ENCODE measurements at regions not wholly inside any gene's neighbourhood (a gene's known extent, or its start where the extent isn't known, plus 50 kb on each side); places are given as distances from the start of the nearest gene placed in this dataset.

DNA sequence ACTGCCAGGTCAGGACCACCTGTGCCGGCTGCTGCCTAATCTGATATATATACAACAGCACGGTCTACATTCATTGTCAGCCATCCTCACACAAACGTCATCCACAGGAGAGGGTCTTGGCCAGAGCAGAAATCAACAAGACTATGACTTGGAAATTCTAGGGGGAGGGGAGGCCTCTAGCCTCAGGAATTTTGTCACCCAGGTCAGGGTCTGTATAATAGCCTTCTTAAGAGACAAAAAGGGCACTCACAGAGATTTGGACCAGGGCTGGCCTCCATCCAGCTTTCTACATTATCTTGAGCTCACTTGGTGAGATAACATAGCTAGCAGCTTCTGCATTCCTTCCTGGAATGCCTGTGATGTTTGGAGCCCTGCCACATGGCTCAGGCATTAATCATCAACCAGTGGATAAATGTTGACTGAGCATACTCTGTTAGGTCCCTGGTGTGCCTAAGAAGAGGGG is 50.4 kb upstream of the CTIF start:
- H3K27ac ChIP-seq (ENCODE audit: low read length) = no peak overlapping the region
- H3K27me3 ChIP-seq (ENCODE audit: control insufficient read depth, insufficient read depth, low read length) = no peaks in the 10 kb centered on the region
- WGBS (ENCODE audit: insufficient coverage, insufficient read length) = no CpG with 5 or more reads among the region's 3 CpGs
- DNase-seq (ENCODE audit: low read depth, low spot score) = no peak
- no peak overlapping the region for H3K4me3 ChIP-seq (ENCODE audit: low read length)
- no peaks in the 10 kb centered on the region for H3K9me3 ChIP-seq (ENCODE audit: control insufficient read depth, insufficient read depth, low read length)
- no peaks in the 10 kb centered on the region for H3K4me1 ChIP-seq (ENCODE audit: control insufficient read depth, insufficient read depth, low read length)
- no peaks in the 10 kb centered on the region for H3K36me3 ChIP-seq (ENCODE audit: control insufficient read depth, insufficient read depth, low read length)

DNA sequence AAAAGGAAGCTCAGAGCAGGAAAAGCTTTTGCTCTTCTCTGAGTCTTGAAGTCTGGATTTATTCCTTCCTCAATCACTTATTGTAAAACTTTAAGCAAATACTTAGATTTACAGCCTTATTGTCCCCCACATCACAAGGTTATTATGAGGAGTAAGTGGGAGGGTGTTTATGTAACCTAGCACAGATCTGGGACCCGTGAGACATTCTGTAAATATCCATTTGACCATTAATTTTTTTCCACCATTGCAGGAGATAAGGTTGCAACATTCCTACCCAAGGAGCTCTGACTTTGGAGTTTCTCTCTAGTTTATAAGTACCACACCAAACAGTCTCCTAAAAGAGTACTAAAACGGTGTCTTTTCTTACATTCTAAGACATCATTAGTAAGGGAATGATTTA is 52.1 kb upstream of the CTIF start:
- H3K27ac ChIP-seq (ENCODE audit: low read length) = no peak overlapping the region
- H3K9me3 ChIP-seq (ENCODE audit: control insufficient read depth, insufficient read depth, low read length) = no peaks in the 10 kb centered on the region; the same call in 1 of the 2 replicates
- no peaks in the 10 kb centered on the region for H3K4me1 ChIP-seq (ENCODE audit: control insufficient read depth, insufficient read depth, low read length)
- WGBS (ENCODE audit: insufficient coverage, insufficient read length) = no CpG with 5 or more reads among the region's 2 CpGs
- H3K4me3 ChIP-seq (ENCODE audit: low read length) = no peak overlapping the region
- H3K27me3 ChIP-seq (ENCODE audit: control insufficient read depth, insufficient read depth, low read length) = no peaks in the 10 kb centered on the region
- no peak for DNase-seq (ENCODE audit: low read depth, low spot score)
- no peaks in the 10 kb centered on the region for H3K36me3 ChIP-seq (ENCODE audit: control insufficient read depth, insufficient read depth, low read length)

DNA sequence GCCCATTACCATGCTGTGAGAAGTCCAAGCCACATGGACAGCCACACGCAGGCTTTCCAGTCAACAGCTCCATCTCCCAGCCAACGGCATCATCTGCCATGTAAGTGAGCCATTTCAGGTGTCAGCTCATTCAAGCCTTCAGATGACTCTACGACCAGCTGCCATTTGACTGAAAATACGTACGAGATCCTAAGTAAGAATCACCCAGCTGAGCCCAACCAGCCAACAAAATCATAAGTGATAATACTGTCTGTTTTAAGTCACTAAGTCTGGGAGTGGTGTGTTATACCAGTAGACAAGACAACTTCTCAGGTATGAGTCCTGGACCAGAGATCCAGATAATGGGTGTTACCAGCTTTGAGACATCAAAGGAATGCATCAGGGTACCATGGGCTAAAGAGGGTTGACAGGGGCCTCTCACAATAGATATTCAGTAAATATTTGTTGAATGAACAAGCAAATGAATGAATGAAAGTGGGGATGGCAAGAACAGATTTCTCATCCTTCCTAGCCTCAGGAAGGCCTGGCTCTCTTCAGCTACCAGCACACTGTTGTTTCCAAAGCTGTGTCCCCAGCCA is 52.9 kb upstream of the CTIF start:
- H3K36me3 ChIP-seq (ENCODE audit: control insufficient read depth, insufficient read depth, low read length) = no peaks in the 10 kb centered on the region
- no peaks in the 10 kb centered on the region for H3K27me3 ChIP-seq (ENCODE audit: control insufficient read depth, insufficient read depth, low read length)
- H3K4me3 ChIP-seq (ENCODE audit: low read length) = no peak overlapping the region
- no peak for DNase-seq (ENCODE audit: low read depth, low spot score)
- H3K9me3 ChIP-seq (ENCODE audit: control insufficient read depth, insufficient read depth, low read length) = no peaks in the 10 kb centered on the region; the same call in 1 of the 2 replicates
- no peak overlapping the region for H3K27ac ChIP-seq (ENCODE audit: low read length)
- H3K4me1 ChIP-seq (ENCODE audit: control insufficient read depth, insufficient read depth, low read length) = no peaks in the 10 kb centered on the region
- no CpG with 5 or more reads among the region's 5 CpGs for WGBS (ENCODE audit: insufficient coverage, insufficient read length)

DNA sequence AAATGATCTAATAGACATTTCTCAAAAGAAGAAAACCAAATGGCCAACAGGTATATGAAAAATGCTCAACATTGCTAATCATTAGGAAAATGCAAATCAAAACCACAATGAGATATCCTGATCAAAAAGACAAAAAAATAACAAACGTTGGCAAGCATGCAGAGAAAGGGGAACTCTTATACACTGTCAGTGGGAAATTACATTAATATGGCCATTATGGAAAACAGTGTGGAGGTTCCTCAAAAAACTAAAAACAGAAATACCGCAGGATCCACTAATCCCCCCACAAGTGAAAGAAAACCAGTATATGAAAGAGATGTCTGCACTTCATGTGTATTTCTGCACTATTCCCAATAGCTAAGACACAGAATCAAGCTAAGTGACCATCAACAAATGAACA is 57.7 kb upstream of the CTIF start:
- Histone ChIP-seq H3K4me3 (ENCODE audit: low read length) (no peak overlapping the region), H3K27me3 (ENCODE audit: control insufficient read depth, insufficient read depth, low read length) (no peaks in the 10 kb centered on the region), H3K27ac (ENCODE audit: low read length) (no peak overlapping the region), H3K36me3 (ENCODE audit: control insufficient read depth, insufficient read depth, low read length) (no peaks in the 10 kb centered on the region), H3K9me3 (ENCODE audit: control insufficient read depth, insufficient read depth, low read length) (no peaks in the 10 kb centered on the region; the same call in 1 of the 2 replicates), H3K4me1 (ENCODE audit: control insufficient read depth, insufficient read depth, low read length) (no peaks in the 10 kb centered on the region)
- no peak for DNase-seq (ENCODE audit: low read depth, low spot score)
- no CpG with 5 or more reads among the region's 2 CpGs for WGBS (ENCODE audit: insufficient coverage, insufficient read length)

DNA sequence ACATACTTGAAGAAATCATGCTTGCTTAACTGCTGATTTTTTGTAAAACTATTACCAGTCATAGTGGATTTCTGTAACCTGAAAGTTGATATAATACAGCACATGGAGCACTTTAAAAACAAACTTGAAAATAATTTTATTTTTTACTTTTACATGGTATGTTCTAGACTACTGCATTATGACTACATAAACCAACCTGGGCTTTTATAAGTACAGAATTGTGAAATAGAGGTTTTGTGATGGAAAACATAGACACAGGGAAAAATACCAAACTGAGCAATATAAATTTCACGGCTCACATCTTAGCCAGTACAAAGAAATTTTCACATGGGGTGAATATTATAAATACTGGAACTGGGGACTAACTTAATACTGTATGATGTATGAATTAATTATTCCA is 59.3 kb upstream of the CTIF start:
- no peak overlapping the region for H3K4me3 ChIP-seq (ENCODE audit: low read length)
- DNase-seq (ENCODE audit: low read depth, low spot score) = no peak
- no peaks in the 10 kb centered on the region for H3K27me3 ChIP-seq (ENCODE audit: control insufficient read depth, insufficient read depth, low read length)
- H3K27ac ChIP-seq (ENCODE audit: low read length) = no peak overlapping the region
- no peaks in the 10 kb centered on the region for H3K4me1 ChIP-seq (ENCODE audit: control insufficient read depth, insufficient read depth, low read length)
- no CpG with 5 or more reads among the region's 1 CpG for WGBS (ENCODE audit: insufficient coverage, insufficient read length)
- H3K9me3 ChIP-seq (ENCODE audit: control insufficient read depth, insufficient read depth, low read length) = no peaks in the 10 kb centered on the region; the same call in 1 of the 2 replicates
- H3K36me3 ChIP-seq (ENCODE audit: control insufficient read depth, insufficient read depth, low read length) = no peaks in the 10 kb centered on the region

DNA sequence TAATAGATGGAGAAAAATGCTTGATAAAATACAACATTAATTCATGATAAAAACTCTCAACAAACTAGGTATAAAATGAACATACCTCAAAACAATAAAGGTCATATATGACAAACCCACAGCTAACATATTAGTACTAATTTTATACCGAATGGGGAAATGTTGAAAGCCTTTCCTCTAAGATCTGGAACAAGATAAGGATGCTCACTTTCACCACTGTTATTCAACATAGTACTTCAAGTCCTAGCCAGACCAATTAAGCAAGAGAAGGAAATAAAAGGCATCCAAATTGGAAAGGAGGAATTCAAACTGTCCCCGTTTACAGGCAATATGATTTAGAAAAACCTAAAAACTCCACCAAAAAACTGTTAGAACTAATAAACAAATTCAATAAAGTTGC is 61.5 kb upstream of the CTIF start:
- Histone ChIP-seq H3K36me3 (ENCODE audit: control insufficient read depth, insufficient read depth, low read length) (no peaks in the 10 kb centered on the region), H3K9me3 (ENCODE audit: control insufficient read depth, insufficient read depth, low read length) (no peaks in the 10 kb centered on the region), H3K4me3 (ENCODE audit: low read length) (no peak overlapping the region), H3K27me3 (ENCODE audit: control insufficient read depth, insufficient read depth, low read length) (no peaks in the 10 kb centered on the region), H3K4me1 (ENCODE audit: control insufficient read depth, insufficient read depth, low read length) (no peaks in the 10 kb centered on the region), H3K27ac (ENCODE audit: low read length) (no peak overlapping the region)
- DNase-seq (ENCODE audit: low read depth, low spot score) = no peak
- no CpG with 5 or more reads among the region's 2 CpGs for whole genome bisulfite sequencing (ENCODE audit: insufficient coverage, insufficient read length)

DNA sequence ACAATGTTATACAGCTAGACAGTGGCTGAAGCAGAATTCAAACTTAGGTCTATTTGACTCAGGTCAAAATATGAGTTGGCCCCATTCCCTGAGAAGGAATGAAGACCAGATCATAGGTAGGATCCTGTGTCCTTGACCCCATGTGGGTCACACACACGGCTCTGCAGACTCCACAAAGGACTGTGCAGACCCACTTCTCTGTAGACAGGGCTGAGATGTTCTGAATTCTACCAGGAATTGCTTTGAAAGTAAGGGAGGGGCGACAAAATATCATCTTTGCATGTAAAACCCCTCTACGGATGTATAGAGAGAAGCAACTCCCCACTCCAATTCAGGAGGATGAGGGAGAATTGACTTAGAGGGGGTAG is 62.3 kb upstream of the CTIF start:
- H3K4me3 ChIP-seq (ENCODE audit: low read length) = no peak overlapping the region
- WGBS (ENCODE audit: insufficient coverage, insufficient read length) = no CpG with 5 or more reads among the region's 3 CpGs
- no peaks in the 10 kb centered on the region for H3K27me3 ChIP-seq (ENCODE audit: control insufficient read depth, insufficient read depth, low read length)
- no peak for DNase-seq (ENCODE audit: low read depth, low spot score)
- no peaks in the 10 kb centered on the region for H3K36me3 ChIP-seq (ENCODE audit: control insufficient read depth, insufficient read depth, low read length)
- H3K27ac ChIP-seq (ENCODE audit: low read length) = no peak overlapping the region
- no peaks in the 10 kb centered on the region for H3K4me1 ChIP-seq (ENCODE audit: control insufficient read depth, insufficient read depth, low read length)
- H3K9me3 ChIP-seq (ENCODE audit: control insufficient read depth, insufficient read depth, low read length) = no peaks in the 10 kb centered on the region

DNA sequence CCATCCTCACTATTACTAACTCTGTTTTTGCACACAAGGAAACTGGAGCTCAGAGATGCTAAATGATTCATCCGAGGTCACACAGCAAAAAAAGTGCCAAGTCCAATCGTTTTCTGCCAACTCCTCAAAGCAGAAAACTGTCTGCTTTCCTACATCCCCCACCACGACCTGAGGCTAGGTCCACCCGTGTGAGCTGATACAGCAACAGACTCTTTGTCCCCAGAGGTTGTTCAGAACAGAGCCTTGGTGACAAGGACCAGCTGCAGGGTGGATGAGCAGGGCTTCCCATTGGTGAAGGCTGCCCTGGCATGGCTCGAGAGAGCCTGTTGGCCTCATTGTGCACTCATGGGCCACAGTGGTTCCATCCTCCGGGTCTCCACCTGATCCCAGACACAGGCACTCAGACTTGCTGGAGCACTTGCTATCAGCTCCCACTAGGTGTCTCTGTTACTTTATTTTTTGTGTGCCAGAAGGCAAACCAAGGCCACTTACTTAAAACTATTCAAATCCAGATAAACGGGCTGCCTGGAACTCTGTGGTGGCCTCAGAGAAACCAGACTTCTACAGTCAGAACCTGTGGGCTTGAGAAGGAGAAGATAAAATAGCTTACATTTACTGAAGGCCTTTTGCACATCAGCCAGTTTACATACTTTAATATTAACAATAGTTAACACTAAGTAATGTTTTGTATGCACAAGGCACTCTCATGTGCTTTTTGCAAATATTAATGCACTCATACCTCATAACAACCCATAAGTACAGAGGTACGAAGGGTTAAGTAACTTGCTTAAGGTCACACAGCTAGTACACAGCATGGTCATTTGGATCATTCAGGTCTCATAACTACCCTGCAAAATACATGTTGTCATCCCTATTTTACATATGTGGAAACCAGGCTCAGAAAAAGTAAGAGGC is 62.9 kb upstream of the CTIF start:
- Histone ChIP-seq H3K4me1 (ENCODE audit: control insufficient read depth, insufficient read depth, low read length) (no peaks in the 10 kb centered on the region), H3K27me3 (ENCODE audit: control insufficient read depth, insufficient read depth, low read length) (no peaks in the 10 kb centered on the region), H3K27ac (ENCODE audit: low read length) (no peak overlapping the region), H3K4me3 (ENCODE audit: low read length) (no peak overlapping the region), H3K36me3 (ENCODE audit: control insufficient read depth, insufficient read depth, low read length) (no peaks in the 10 kb centered on the region), H3K9me3 (ENCODE audit: control insufficient read depth, insufficient read depth, low read length) (no peaks in the 10 kb centered on the region)
- peak; percentile 20 for DNase-seq (ENCODE audit: low read depth, low spot score)
- no CpG with 5 or more reads among the region's 8 CpGs for WGBS (ENCODE audit: insufficient coverage, insufficient read length)

DNA sequence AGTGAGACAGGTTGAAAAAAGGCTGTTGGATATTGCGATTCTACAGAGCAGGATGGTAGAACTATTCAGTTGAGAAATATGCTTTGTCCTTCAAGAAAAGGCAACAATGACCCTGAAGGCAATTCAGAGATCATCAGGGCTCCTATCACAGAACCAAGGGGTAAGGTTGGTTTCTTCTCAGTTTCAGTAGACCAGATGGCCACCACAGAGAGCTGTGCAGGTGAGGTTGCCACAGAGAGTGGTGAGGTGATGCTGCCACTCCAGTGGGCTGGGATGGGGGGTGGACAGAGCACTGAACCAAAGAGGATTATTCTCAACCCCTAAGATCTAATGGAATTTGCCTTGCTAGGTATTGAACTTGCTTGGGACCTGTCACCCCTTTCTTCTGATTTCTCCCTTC is 64.6 kb upstream of the ZBTB7C start:
- Histone ChIP-seq H3K4me1 (ENCODE audit: control insufficient read depth, insufficient read depth, low read length) (no peaks in the 10 kb centered on the region), H3K36me3 (ENCODE audit: control insufficient read depth, insufficient read depth, low read length) (no peaks in the 10 kb centered on the region), H3K27ac (ENCODE audit: low read length) (no peak overlapping the region), H3K9me3 (ENCODE audit: control insufficient read depth, insufficient read depth, low read length) (no peaks in the 10 kb centered on the region), H3K27me3 (ENCODE audit: control insufficient read depth, insufficient read depth, low read length) (no peaks in the 10 kb centered on the region), H3K4me3 (ENCODE audit: low read length) (no peak overlapping the region)
- no peak for DNase-seq (ENCODE audit: low read depth, low spot score)
- WGBS (ENCODE audit: insufficient coverage, insufficient read length) = no CpG with 5 or more reads among the region's 1 CpG

DNA sequence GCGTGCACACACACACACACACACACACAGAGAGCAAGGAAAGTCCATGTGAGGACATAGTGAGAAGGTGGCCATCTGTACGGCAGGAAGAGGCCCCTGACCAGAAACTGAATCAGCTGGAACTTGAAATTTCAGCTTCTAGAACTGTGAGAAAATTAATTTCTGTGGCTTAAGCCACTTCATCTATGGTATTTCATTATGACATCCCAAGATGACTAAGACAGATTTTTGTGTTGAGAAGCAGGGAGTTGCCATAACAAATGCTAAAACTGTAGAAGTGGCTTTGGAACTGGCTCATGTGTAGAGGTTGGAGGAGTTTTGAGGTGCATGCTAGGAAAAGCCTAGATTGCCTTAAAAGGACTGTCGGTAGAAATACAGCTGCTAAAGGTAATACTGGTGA is 63.4 kb upstream of the ZBTB7C start:
- no peak overlapping the region for H3K27ac ChIP-seq (ENCODE audit: low read length)
- no CpG with 5 or more reads among the region's 3 CpGs for WGBS (ENCODE audit: insufficient coverage, insufficient read length)
- H3K9me3 ChIP-seq (ENCODE audit: control insufficient read depth, insufficient read depth, low read length) = no peaks in the 10 kb centered on the region
- H3K27me3 ChIP-seq (ENCODE audit: control insufficient read depth, insufficient read depth, low read length) = no peaks in the 10 kb centered on the region
- no peaks in the 10 kb centered on the region for H3K4me1 ChIP-seq (ENCODE audit: control insufficient read depth, insufficient read depth, low read length)
- H3K4me3 ChIP-seq (ENCODE audit: low read length) = no peak overlapping the region
- DNase-seq (ENCODE audit: low read depth, low spot score) = no peak
- no peaks in the 10 kb centered on the region for H3K36me3 ChIP-seq (ENCODE audit: control insufficient read depth, insufficient read depth, low read length)

Data from iPS DF 6.9 (cell line).